HL-60 (cell line): ENCODE measurements at regions not wholly inside any gene's neighbourhood (a gene's known extent, or its start where the extent isn't known, plus 50 kb on each side); places are given as distances from the start of the nearest gene placed in this dataset.

ENCODE experiments used
- DNase-seq, 2 experiments: peaks; one replicate each; pipeline ENCODE4 v3.0.0-alpha.2; 2010 to 2020; ENCODE audit warnings: low read depth in 1 of 2, low spot score in 1 of 2
- H3K27ac ChIP-seq: fragments of 250-450 bp; sonication (Bioruptor Pico); replicated peaks from 2 replicates; pipeline ENCODE4 v1.5.1; 2020; ENCODE audit warnings: mild to moderate bottlenecking, moderate library complexity
- H3K27me3 ChIP-seq: fragments of 250-450 bp; sonication (Bioruptor Pico); 2 replicates; pipeline ENCODE4 v1.5.1; 2021; ENCODE audit warnings: mild to moderate bottlenecking, moderate library complexity; ENCODE audit not compliant: insufficient read depth, poor library complexity, severe bottlenecking
- H3K4me3 ChIP-seq: replicated peaks from 2 replicates; pipeline ENCODE4 v1.5.1; 2011; ENCODE audit warnings: mild to moderate bottlenecking, control low read depth, low read length; ENCODE audit not compliant: insufficient read depth
- GABPA ChIP-seq: IDR thresholded peaks from 2 replicates; pipeline ENCODE4 v1.6.1; 2012; ENCODE audit warnings: low read depth
- POLR2AphosphoS5 ChIP-seq: IDR thresholded peaks from 2 replicates; pipeline ENCODE4 v1.6.1; 2012; ENCODE audit warnings: low read depth
- REST ChIP-seq: IDR thresholded peaks from 2 replicates; pipeline ENCODE4 v1.6.1; 2012; ENCODE audit warnings: low read depth; ENCODE audit not compliant: insufficient replicate concordance
- SPI1 ChIP-seq: IDR thresholded peaks from 2 replicates; pipeline ENCODE4 v1.6.1; 2012; ENCODE audit warnings: low read depth, mild to moderate bottlenecking, borderline replicate concordance
- TF ChIP-seq, protein P1 (sequence below): IDR thresholded peaks from one replicate; pipeline ENCODE4 v1.5.1; 2011; ENCODE audit warnings: low read length, control low read depth, inconsistent platforms; ENCODE audit not compliant: insufficient read depth

DNA sequence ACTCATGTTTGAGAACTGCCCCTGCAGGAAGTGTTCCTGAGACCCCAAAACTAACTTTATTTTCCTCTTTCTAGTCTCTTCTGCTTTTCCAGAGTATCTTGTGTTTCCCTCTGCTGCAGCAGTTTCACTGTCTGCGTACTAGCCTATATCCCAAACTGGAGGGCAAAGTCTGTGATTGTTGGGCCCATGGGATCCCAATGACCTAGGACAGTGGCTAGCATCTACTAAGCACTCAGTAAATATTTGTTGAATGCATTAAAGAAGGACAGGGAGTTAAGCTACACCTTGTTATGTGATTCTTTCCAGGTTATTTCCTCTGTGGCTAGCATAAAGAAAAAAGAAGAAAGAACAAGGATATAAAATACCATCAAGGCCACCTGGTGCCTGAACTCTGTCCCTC, 210.6 kb upstream of the PHYHIPL start:
- TF ChIP-seq, protein P1, sequence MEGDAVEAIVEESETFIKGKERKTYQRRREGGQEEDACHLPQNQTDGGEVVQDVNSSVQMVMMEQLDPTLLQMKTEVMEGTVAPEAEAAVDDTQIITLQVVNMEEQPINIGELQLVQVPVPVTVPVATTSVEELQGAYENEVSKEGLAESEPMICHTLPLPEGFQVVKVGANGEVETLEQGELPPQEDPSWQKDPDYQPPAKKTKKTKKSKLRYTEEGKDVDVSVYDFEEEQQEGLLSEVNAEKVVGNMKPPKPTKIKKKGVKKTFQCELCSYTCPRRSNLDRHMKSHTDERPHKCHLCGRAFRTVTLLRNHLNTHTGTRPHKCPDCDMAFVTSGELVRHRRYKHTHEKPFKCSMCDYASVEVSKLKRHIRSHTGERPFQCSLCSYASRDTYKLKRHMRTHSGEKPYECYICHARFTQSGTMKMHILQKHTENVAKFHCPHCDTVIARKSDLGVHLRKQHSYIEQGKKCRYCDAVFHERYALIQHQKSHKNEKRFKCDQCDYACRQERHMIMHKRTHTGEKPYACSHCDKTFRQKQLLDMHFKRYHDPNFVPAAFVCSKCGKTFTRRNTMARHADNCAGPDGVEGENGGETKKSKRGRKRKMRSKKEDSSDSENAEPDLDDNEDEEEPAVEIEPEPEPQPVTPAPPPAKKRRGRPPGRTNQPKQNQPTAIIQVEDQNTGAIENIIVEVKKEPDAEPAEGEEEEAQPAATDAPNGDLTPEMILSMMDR = no peak
- TF ChIP-seq SPI1 = no peak
- no peak for TF ChIP-seq GABPA
- TF ChIP-seq POLR2AphosphoS5 = no peak
- no peak for TF ChIP-seq REST
- H3K27ac ChIP-seq = no peak overlapping the region
- no peak overlapping the region for H3K4me3 ChIP-seq

GRCh38 chr10:58967551-58968388, 208.7 kb upstream of the PHYHIPL start:
- no peak for DNase-seq
- H3K27me3 ChIP-seq = no peaks in the 10 kb centered on the region
- no peak overlapping the region for H3K27ac ChIP-seq
- no peak overlapping the region for H3K4me3 ChIP-seq
- TF ChIP-seq GABPA (no peak), REST (no peak), SPI1 (no peak), POLR2AphosphoS5 (no peak)
- TF ChIP-seq, protein P1 = no peak

More for the DNA sequence above, 210.6 kb upstream of the PHYHIPL start:
- no peak for DNase-seq
- H3K27me3 ChIP-seq = no peaks in the 10 kb centered on the region

DNA sequence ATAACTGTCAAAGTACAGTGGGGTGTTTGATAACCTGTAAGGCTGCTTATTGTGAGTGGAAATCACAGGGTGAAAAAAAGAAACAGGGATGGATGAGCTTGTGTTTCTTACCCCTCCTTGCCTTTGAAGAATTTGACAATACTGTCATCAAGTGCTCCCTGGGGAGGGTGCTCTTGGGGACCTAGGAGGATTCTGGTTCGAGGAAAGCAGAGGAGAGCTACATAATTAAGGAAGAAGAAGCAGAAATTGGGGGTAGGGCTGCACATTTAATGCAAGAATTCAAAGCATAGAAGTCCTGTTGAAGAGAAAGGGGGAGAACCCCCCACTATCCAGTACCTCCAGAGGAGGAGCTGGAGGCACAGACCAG, 208.1 kb upstream of the PHYHIPL start:
- DNase-seq = no peak
- TF ChIP-seq SPI1 (no peak), POLR2AphosphoS5 (no peak), REST (no peak), GABPA (no peak)
- TF ChIP-seq, protein P1 = no peak
- Histone ChIP-seq H3K4me3 (no peak overlapping the region), H3K27me3 (no peaks in the 10 kb centered on the region), H3K27ac (no peak overlapping the region)
